GM12875 (cell line): ENCODE measurements at regions not wholly inside any gene's neighbourhood (a gene's known extent, or its start where the extent isn't known, plus 50 kb on each side); places are given as distances from the start of the nearest gene placed in this dataset.

ENCODE experiments used
- H3K4me3 ChIP-seq: one replicate; pipeline ENCODE4 v1.5.1; 2011; ENCODE audit warnings: low read depth, low read length, control low read depth
- CTCF ChIP-seq: IDR thresholded peaks from 2 replicates; pipeline ENCODE4 v1.5.1; 2011; ENCODE audit warnings: low read depth, mild to moderate bottlenecking, control low read depth, inconsistent platforms, low read length, moderate library complexity, borderline replicate concordance; ENCODE audit not compliant: insufficient read depth

GRCh38 chr6:6469074-6469473 lies 119.4 kb upstream of the LY86 start:
- no peak overlapping the region for H3K4me3 ChIP-seq
- TF ChIP-seq CTCF: no peak

GRCh38 chr6:6470123-6470522 lies 118.4 kb upstream of the LY86 start:
- no peak overlapping the region for H3K4me3 ChIP-seq
- TF ChIP-seq CTCF: no peak

GRCh38 chr6:6471276-6471675 lies 117.2 kb upstream of the LY86 start:
- no peak for TF ChIP-seq CTCF
- H3K4me3 ChIP-seq: no peak overlapping the region

GRCh38 chr6:6474170-6474920 lies 114.2 kb upstream of the LY86 start:
- H3K4me3 ChIP-seq: no peak overlapping the region
- no peak for TF ChIP-seq CTCF

- no peak for TF ChIP-seq CTCF
- H3K4me3 ChIP-seq: no peak overlapping the region
Measured at GRCh38 chr6:6479785-6480184, 108.7 kb upstream of the LY86 start.

GRCh38 chr6:6482256-6482655 lies 106.3 kb upstream of the LY86 start:
- H3K4me3 ChIP-seq: no peak overlapping the region
- no peak for TF ChIP-seq CTCF

GRCh38 chr6:6483168-6483567 lies 105.4 kb upstream of the LY86 start:
- no peak for TF ChIP-seq CTCF

More at GRCh38 chr6:6483168-6483567, 105.4 kb upstream of the LY86 start:
- no peak overlapping the region for H3K4me3 ChIP-seq
